ENCODE measurements at regions not wholly inside any gene's neighbourhood (a gene's known extent, or its start where the extent isn't known, plus 50 kb on each side); places are given as distances from the start of the nearest gene placed in this dataset.

- TF ChIP-seq ZNF274 (IDR thresholded peaks at IDR 0.05; ENCODE audit: low read depth, low read length): no peak
- no peak overlapping the region for H3K4me3 ChIP-seq (ENCODE audit: low read length)
Observed at GRCh38 chr18:54740136-54740846, 88.0 kb upstream of the RAB27B start.

GRCh38 chr18:54742120-54742519 lies 86.2 kb upstream of the RAB27B start:
- no peak for TF ChIP-seq ZNF274 (IDR thresholded peaks at IDR 0.05; ENCODE audit: low read depth, low read length)
- H3K4me3 ChIP-seq (ENCODE audit: low read length): no peak overlapping the region

GRCh38 chr18:54742659-54743604 lies 85.3 kb upstream of the RAB27B start:
- no peak overlapping the region for H3K4me3 ChIP-seq (ENCODE audit: low read length)
- no peak for TF ChIP-seq ZNF274 (IDR thresholded peaks at IDR 0.05; ENCODE audit: low read depth, low read length)

- no peak overlapping the region for H3K4me3 ChIP-seq (ENCODE audit: low read length)
- TF ChIP-seq ZNF274 (IDR thresholded peaks at IDR 0.05; ENCODE audit: low read depth, low read length): no peak
Observed at GRCh38 chr18:54743605-54743995, 84.7 kb upstream of the RAB27B start.

GRCh38 chr18:54749291-54749690 lies 79.0 kb upstream of the RAB27B start:
- no peak for TF ChIP-seq ZNF274 (IDR thresholded peaks at IDR 0.05; ENCODE audit: low read depth, low read length)
- H3K4me3 ChIP-seq (ENCODE audit: low read length): no peak overlapping the region

- no peak overlapping the region for H3K4me3 ChIP-seq (ENCODE audit: low read length)
- TF ChIP-seq ZNF274 (IDR thresholded peaks at IDR 0.05; ENCODE audit: low read depth, low read length): no peak
Observed at GRCh38 chr18:54750350-54750749, 77.9 kb upstream of the RAB27B start.

- no peak for TF ChIP-seq ZNF274 (IDR thresholded peaks at IDR 0.05; ENCODE audit: low read depth, low read length)
- no peak overlapping the region for H3K4me3 ChIP-seq (ENCODE audit: low read length)
Observed at GRCh38 chr18:54752185-54752584, 76.1 kb upstream of the RAB27B start.

- no peak for TF ChIP-seq ZNF274 (IDR thresholded peaks at IDR 0.05; ENCODE audit: low read depth, low read length)
- no peak overlapping the region for H3K4me3 ChIP-seq (ENCODE audit: low read length)
Observed at GRCh38 chr18:54755456-54755855, 72.8 kb upstream of the RAB27B start.

- no peak for TF ChIP-seq ZNF274 (IDR thresholded peaks at IDR 0.05; ENCODE audit: low read depth, low read length)
- no peak overlapping the region for H3K4me3 ChIP-seq (ENCODE audit: low read length)
Observed at GRCh38 chr18:54762386-54762785, 65.9 kb upstream of the RAB27B start.

- no peak overlapping the region for H3K4me3 ChIP-seq (ENCODE audit: low read length)
- TF ChIP-seq ZNF274 (IDR thresholded peaks at IDR 0.05; ENCODE audit: low read depth, low read length): no peak
Observed at GRCh38 chr18:54764786-54765185, 63.5 kb upstream of the RAB27B start.

GRCh38 chr18:54765636-54766375 lies 62.5 kb upstream of the RAB27B start:
- no peak for TF ChIP-seq ZNF274 (IDR thresholded peaks at IDR 0.05; ENCODE audit: low read depth, low read length)
- no peak overlapping the region for H3K4me3 ChIP-seq (ENCODE audit: low read length)

GRCh38 chr18:54766634-54767033 lies 61.6 kb upstream of the RAB27B start:
- no peak for TF ChIP-seq ZNF274 (IDR thresholded peaks at IDR 0.05; ENCODE audit: low read depth, low read length)
- no peak overlapping the region for H3K4me3 ChIP-seq (ENCODE audit: low read length)

GRCh38 chr18:54767098-54767497 lies 61.2 kb upstream of the RAB27B start:
- H3K4me3 ChIP-seq (ENCODE audit: low read length): no peak overlapping the region
- TF ChIP-seq ZNF274 (IDR thresholded peaks at IDR 0.05; ENCODE audit: low read depth, low read length): no peak
